SKM-1 treated with dmso at 0.1 percent for 144 hours (cell line): ENCODE measurements at regions not wholly inside any gene's neighbourhood (a gene's known extent, or its start where the extent isn't known, plus 50 kb on each side); places are given as distances from the start of the nearest gene placed in this dataset.

Source experiments
- DNase-seq: peaks from one replicate; lab custom pipeline; 2025; ENCODE audit not compliant: unreplicated experiment; lab: John Stamatoyannopoulos, UW

GRCh38 chr4:175511861-175512260 lies 300.2 kb downstream of the GPM6A start:
- DNase-seq, result no peak

DNA sequence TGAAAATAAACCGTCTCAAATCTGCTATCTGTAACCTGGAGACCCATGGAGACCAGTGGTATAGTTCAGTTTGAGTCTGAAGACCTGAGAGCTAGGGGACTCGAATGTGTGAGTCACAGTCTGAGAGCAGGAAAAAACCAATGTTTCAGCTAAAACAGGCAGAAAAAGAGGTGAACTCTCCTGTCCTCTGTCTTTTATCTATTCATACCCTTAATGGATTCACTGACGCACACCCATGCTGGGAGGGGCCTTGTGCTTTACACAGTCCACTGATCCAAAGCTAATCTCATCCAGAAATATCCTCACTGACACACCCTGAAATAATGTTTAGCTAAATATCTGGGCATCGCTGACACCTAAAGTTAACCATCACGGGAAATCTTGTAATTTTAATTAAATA lies 297.9 kb downstream of the GPM6A start:
- no peak for DNase-seq

DNA sequence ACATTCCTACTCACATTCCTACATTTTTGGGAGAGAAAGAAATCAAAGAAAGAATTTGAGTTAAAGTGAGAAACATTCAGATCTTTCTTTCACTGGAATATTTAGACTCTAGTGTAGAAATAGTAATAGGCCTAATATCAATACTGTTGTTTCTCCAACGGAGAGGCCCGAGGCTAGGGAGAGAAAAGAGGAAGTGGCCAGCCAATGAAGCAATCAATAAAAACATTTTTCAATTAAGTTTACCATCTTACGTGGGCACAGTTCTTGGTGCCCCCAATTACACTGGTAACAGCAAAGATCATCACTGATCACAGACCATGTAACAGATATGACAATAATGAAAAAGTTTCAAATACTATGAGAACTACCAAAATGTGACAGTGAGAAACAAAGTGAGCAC lies 281.4 kb downstream of the GPM6A start:
- DNase-seq, result no peak

GRCh38 chr4:175531405-175532091 lies 280.5 kb downstream of the GPM6A start:
- DNase-seq, result no peak

DNA sequence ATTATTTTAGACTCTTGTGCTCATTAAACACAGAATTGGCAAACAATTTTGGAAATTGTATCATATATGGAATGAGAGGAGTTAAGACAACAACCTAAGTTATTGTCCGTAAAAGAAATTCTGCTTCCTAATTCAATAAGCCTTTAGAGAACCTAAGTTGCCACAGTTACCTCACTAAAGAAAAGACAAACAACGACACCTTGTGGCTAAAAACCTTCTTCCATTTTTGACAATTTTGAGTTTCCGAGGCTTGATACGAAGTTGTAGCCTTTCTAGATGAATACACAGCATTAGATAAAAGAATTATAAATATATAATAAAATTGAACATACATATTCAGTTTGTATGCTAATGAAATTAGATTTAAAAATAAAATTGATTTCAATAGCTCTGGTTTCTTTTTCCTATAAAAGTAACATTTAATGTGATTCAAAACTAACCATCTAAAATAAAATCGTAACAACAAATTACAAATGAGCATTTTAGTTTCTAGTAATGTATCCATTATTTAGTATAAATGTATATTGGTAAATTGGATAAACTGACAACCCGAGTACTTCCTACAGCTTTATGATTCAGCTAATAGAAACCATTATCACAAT lies 275.1 kb downstream of the GPM6A start:
- peak; percentile 72 for DNase-seq

DNA sequence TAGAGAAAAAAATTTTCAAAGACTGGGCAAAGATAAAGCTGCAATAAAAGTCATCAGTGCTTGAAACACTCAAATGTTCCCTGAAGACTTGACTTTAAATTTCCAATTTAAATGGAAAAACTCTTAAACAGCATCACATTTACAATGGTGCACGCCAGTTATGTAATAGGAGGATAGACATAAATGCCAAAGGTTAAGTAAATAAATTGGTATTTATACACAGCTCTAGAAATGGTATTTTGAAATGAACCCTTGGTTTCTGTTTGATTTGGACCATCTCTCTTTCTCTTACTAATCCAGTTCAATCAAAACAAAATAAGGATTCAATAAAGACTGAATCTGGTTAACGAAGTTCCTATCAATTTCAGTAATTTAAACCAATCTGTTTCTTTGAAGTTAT lies 272.6 kb downstream of the GPM6A start:
- DNase-seq, result no peak

GRCh38 chr4:175540151-175540550 lies 271.9 kb downstream of the GPM6A start:
- no peak for DNase-seq

GRCh38 chr4:175540732-175541131 lies 271.3 kb downstream of the GPM6A start:
- DNase-seq, result no peak

DNA sequence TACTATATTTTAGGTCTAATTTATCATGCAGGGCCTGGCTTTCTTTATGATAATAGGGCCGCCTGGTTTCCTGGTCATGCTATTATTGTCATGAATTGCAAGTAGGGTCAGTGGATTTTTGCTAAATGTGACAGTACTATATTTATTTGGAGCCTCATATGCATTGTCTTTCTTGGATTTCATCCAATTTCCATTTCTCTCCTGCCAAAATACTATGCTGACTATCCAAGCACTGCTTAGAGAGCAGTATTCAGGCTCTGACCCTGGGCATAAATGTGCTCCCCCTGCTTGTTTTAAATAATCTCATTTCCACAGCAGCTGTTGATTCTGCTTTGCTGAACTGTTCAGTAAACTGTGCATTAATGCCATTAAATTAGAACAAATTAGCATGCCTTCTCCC lies 269.3 kb downstream of the GPM6A start:
- DNase-seq, result no peak

DNA sequence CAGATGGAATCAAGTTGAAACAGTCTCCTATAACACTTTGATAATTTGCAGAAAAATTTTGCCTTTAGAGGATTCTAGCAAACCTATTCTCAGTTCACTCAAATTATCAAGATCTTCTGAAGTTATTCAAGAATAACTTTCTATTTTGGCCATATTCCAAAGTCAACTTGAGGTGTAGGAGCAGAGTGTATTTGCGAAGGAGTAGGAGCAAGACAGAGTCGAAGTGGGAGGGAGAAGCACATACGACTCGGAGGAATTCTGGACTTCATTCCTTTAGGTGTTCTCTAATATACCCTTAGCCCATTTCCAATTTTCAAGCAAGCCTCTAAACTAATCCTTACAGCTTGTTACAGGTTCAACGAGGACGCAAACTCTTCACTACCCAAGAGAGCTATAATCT lies 252.9 kb downstream of the GPM6A start:
- no peak for DNase-seq

DNA sequence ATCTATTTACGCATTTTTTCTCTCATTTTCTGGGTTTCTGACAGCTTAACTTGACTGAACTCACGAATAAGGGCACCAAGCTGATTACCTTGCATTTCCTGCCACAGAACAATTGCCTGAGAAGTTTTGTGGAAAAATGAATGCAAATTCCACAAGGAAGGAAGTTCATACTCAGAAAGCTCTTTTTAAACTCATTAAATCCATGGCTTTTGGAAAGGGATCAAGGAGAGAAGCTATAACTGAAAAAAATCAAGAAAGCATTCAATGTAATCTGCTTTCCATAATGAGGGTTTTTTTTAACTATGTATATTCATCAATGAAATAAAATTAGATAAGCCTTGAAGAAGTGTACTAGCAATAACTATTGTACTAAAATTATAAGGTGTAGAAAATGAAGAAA lies 252.5 kb downstream of the GPM6A start:
- DNase-seq, result no peak

DNA sequence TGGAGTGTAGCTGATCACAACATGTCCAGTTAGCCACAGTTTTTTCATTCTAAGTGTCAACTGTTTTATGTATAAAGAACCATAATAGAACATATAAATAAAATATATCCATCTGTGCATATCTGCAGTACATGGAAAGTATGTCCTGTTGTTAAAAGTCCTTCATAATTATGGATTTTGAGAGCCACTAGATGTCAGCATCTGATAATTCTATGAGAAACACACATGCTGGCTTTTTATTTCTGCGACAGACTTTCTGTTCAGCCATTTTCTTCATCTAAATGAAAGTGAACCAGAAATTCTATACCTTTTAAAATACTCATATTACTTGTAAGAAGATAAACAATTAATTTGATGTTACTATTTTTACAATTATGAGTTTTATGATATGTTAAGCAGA lies 251.5 kb downstream of the GPM6A start:
- no peak for DNase-seq

GRCh38 chr4:175561696-175562095 lies 250.4 kb downstream of the GPM6A start:
- DNase-seq, result no peak

DNA sequence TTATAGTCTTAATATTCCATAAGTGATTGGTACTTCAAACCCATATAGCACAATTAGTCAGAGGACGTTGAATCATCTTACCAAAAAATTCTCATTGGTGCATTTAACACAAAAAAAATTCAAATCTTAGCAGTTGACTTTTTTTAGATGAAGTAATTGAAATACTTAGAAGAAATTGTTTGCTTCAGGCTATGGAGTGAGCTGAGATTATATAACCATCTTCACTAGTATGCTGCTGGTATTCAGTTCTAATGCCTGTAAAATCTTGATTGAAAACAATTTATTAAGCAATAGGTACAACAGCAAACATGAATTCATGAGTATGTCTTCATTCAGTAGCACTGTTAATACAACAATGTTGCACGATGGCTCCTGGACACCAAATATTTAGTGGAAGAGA lies 250.0 kb downstream of the GPM6A start:
- no peak for DNase-seq

DNA sequence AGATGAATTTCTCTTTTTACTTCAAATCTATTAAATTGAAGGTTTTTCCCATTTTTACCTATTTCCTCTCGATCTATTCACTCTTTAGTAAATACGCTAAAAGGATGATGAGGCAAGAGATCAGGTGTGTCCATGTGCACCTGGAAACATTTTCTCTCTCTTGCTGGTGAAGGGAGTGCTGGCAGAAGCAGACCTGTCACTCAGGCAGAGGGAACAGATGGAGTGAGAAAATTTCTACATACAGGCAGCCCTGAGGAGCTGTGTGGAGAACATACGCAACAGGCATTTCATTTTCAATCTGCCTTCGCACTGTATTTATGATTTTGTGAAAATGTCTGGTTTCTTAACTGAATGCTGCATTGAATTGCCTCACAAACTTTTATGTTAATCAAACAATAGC lies 249.5 kb downstream of the GPM6A start:
- no peak for DNase-seq
